ENCODE measurements at regions not wholly inside any gene's neighbourhood (a gene's known extent, or its start where the extent isn't known, plus 50 kb on each side); places are given as distances from the start of the nearest gene placed in this dataset.
"Not testable (repeated sequence)": the region's sequence is repeated elsewhere in the genome, so short reads cannot be mapped to it uniquely, and the experiment has no call there.

- DNase-seq = no peak
Observed at GRCh38 chrX:112577146-112577545, 102.6 kb downstream of the LHFPL1 start.

GRCh38 chrX:112571388-112571787 lies 108.3 kb downstream of the LHFPL1 start:
- no peak for DNase-seq

- DNase-seq = no peak
Observed at GRCh38 chrX:112555831-112556230, 123.9 kb downstream of the LHFPL1 start.

- no peak for DNase-seq
Observed at GRCh38 chrX:112545051-112545450, 134.7 kb downstream of the LHFPL1 start.

- no peak for DNase-seq
Observed at GRCh38 chrX:112536544-112536943, 143.2 kb downstream of the LHFPL1 start.

- no peak for DNase-seq
Observed at GRCh38 chrX:112527903-112528302, 151.8 kb downstream of the LHFPL1 start.

- DNase-seq = peak; percentile 4
Observed at GRCh38 chrX:112521676-112522075, 158.1 kb downstream of the LHFPL1 start.

- DNase-seq = no peak
Observed at GRCh38 chrX:112520124-112520523, 159.6 kb downstream of the LHFPL1 start.

GRCh38 chrX:112513154-112513553 lies 166.6 kb downstream of the LHFPL1 start:
- DNase-seq = peak; percentile 0

- no peak for DNase-seq
Observed at GRCh38 chrX:112512509-112512908, 167.2 kb downstream of the LHFPL1 start.

- DNase-seq = no peak
Observed at GRCh38 chrX:112510629-112511028, 169.1 kb downstream of the LHFPL1 start.

- no peak for DNase-seq
Observed at GRCh38 chrX:112477653-112478052, 202.1 kb downstream of the LHFPL1 start.

- no peak for DNase-seq
Observed at GRCh38 chrX:112473654-112474053, 206.1 kb downstream of the LHFPL1 start.

GRCh38 chrX:112470551-112470950 lies 209.2 kb downstream of the LHFPL1 start:
- no peak for DNase-seq

GRCh38 chrX:112461949-112462450 lies 217.7 kb downstream of the LHFPL1 start:
- DNase-seq = peak; percentile 36

GRCh38 chrX:112457788-112458187 lies 221.9 kb downstream of the LHFPL1 start:
- DNase-seq = no peak

GRCh38 chrX:112450810-112451209 lies 228.9 kb downstream of the LHFPL1 start:
- no peak for DNase-seq

- DNase-seq = no peak
Observed at GRCh38 chrX:112440277-112440676, 239.5 kb downstream of the LHFPL1 start.

- DNase-seq = no peak
Observed at GRCh38 chrX:112424166-112424565, 255.6 kb downstream of the LHFPL1 start.

- no peak for DNase-seq
Observed at GRCh38 chrX:112391313-112391712, 288.4 kb downstream of the LHFPL1 start.

- not testable (repeated sequence) for DNase-seq
Observed at GRCh38 chrX:112381649-112382298, 298.0 kb downstream of the LHFPL1 start.

- DNase-seq = peak; percentile 3
Observed at GRCh38 chrX:112380541-112381278, 298.1 kb upstream of the TRPC5 start.

GRCh38 chrX:112377481-112377880 lies 294.9 kb upstream of the TRPC5 start:
- DNase-seq = no peak

GRCh38 chrX:112368371-112368770 lies 285.8 kb upstream of the TRPC5 start:
- DNase-seq = peak; percentile 3
